Esophagus muscularis mucosa (tissue), 4 donors: ENCODE measurements at regions not wholly inside any gene's neighbourhood (a gene's known extent, or its start where the extent isn't known, plus 50 kb on each side); places are given as distances from the start of the nearest gene placed in this dataset.

ENCODE experiments used
- DNase-seq: peaks from one replicate; pipeline ENCODE4 v3.0.0-alpha.2; 2017; ENCODE audit errors: extremely low spot score
- H3K27ac ChIP-seq, 4 donors: fragments of 200-600 bp; sonication (generic); replicated peaks in 1 of 4; 1 replicate in 3 of 4; 2 replicates in 1 of 4; pipeline ENCODE4 v1.5.1; 2016 to 2019; ENCODE audit warnings: mild to moderate bottlenecking in 1 of 4
- H3K27me3 ChIP-seq, 4 donors: fragments of 200-600 bp; sonication (generic); one replicate each; pipeline versions ENCODE4 v1.5.1 to v1.6.0; 2016 to 2019
- H3K36me3 ChIP-seq, 4 donors: fragments of 200-600 bp; sonication (generic); one replicate each; pipeline ENCODE4 v1.5.1; 2016 to 2019
- H3K4me1 ChIP-seq, 4 donors: fragments of 200-600 bp; sonication (generic); one replicate each; pipeline ENCODE4 v1.5.1; 2016 to 2019
- H3K4me3 ChIP-seq, 4 donors: fragments of 200-600 bp; sonication (generic); 1 replicate in 2 of 4; 2 replicates in 2 of 4; pipeline ENCODE4 v1.5.1; 2016 to 2019; ENCODE audit warnings: mild to moderate bottlenecking in 4 of 4, moderate library complexity in 1 of 4
- H3K9me3 ChIP-seq, 4 donors: fragments of 200-600 bp; sonication (generic); 1 replicate in 3 of 4; 2 replicates in 1 of 4; pipeline ENCODE4 v1.5.1; 2016 to 2019
- CTCF ChIP-seq, 3 experiments: fragments of 200-600 bp in 2 of 3; fragments of 450-650 bp in 1 of 3; sonication (generic) in 2 of 3; IDR thresholded peaks; one replicate each; pipeline ENCODE4 v1.5.1; 2017 to 2019; ENCODE audit warnings: antibody characterized with exemption in 3 of 3, mild to moderate bottlenecking in 2 of 3, moderate library complexity in 1 of 3
- EP300 ChIP-seq: sonication (generic); formaldehyde crosslinking; IDR thresholded peaks from one replicate; pipeline ENCODE4 v1.6.1; 2017; ENCODE audit warnings: antibody characterized with exemption
- POLR2A ChIP-seq: fragments of 450-650 bp; IDR thresholded peaks from one replicate; pipeline ENCODE4 v1.6.1; 2017; ENCODE audit warnings: antibody characterized with exemption, moderate library complexity, mild to moderate bottlenecking, low read depth
- POLR2AphosphoS5 ChIP-seq, 2 donors: sonication (generic); formaldehyde crosslinking; IDR thresholded peaks; one replicate each; pipeline ENCODE4 v1.6.1; 2017; ENCODE audit warnings: antibody characterized with exemption in 2 of 2
- WGBS: methylation state at CpG from one replicate; pipeline ENCODE4 v1.1.5; 2018; 5-methylcytosine and 5-hydroxymethylcytosine counted together
- intact Hi-C: fragments of 100-400 bp; cut with DNase I; formaldehyde crosslinking; loops from one replicate; pipeline ENCODE4 v1.15.1; 2023

GRCh38 chr6:6729971-6730370, 141.5 kb downstream of the LY86 start:
- 89% methylated on average over 1 of the region's 1 CpG for WGBS
- Histone ChIP-seq H3K36me3 (no peaks in the 10 kb centered on the region), H3K4me3 (no peak overlapping the region), H3K27me3 (peaks cover 0 to 8% (median 0%) of the 10 kb centered on the region in 4 donors), H3K4me1 (peaks cover 5 to 8% (median 7%) of the 10 kb centered on the region in 4 donors), H3K27ac (no peak overlapping the region), H3K9me3 (no peaks in the 10 kb centered on the region)
- DNase-seq = no peak
- intact Hi-C loops = loop anchor here (10.0 kb wide), 1 partner anchor 375 kb away; the partner anchor contains the start of gene RREB1
- no peak for TF ChIP-seq CTCF (IDR thresholded peaks at IDR 0.05)
- no peak for TF ChIP-seq POLR2AphosphoS5 (IDR thresholded peaks at IDR 0.05)
- TF ChIP-seq POLR2A = no peak
- no peak for TF ChIP-seq EP300

DNA sequence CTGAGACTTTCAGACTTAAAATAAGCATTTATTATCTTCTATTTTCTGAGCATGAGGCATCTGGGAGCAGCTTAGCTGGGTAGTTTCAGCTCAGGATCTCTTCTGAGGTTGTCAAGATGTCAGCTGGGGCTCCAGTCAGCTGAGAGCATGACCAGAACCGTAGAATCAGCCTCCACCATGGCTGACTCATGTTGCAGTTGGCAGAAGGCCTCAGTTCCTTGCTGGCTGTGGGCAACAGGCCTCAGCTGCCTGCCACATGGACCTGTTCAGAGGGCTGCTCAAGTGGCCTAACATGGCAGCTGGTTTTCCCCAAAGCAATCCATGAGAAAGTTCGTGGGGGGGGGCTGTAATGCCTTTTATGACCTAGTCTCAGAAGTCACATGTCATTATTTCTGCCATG, 142.3 kb downstream of the LY86 start:
- Histone ChIP-seq H3K4me1 (no peaks in the 10 kb centered on the region), H3K4me3 (no peak overlapping the region), H3K27ac (no peak overlapping the region), H3K27me3 (peaks cover 0 to 10% (median 0%) of the 10 kb centered on the region in 4 donors), H3K36me3 (no peaks in the 10 kb centered on the region), H3K9me3 (no peaks in the 10 kb centered on the region)
- no peak for DNase-seq
- no peak for TF ChIP-seq CTCF (IDR thresholded peaks at IDR 0.05)
- no peak for TF ChIP-seq EP300
- no peak for TF ChIP-seq POLR2A
- TF ChIP-seq POLR2AphosphoS5 (IDR thresholded peaks at IDR 0.05) = no peak
- WGBS = 26% methylated on average over 2 of the region's 2 CpGs
- intact Hi-C loops = no loop called here

GRCh38 chr6:6734479-6735465, 146.3 kb downstream of the LY86 start:
- no peaks in the 10 kb centered on the region for H3K36me3 ChIP-seq
- H3K4me3 ChIP-seq = no peak overlapping the region
- no peaks in the 10 kb centered on the region for H3K9me3 ChIP-seq
- peaks cover 0 to 9% (median 5%) of the 10 kb centered on the region in 4 donors for H3K4me1 ChIP-seq
- 70% methylated on average over 16 of the region's 16 CpGs for WGBS
- TF ChIP-seq EP300 (no peak), POLR2A (no peak), POLR2AphosphoS5 (IDR thresholded peaks at IDR 0.05) (no peak), CTCF (IDR thresholded peaks at IDR 0.05) (no peak)
- intact Hi-C loops = no loop called here
- no peak for DNase-seq
- H3K27ac ChIP-seq = no peak overlapping the region
- peaks cover 0 to 40% (median 0%) of the 10 kb centered on the region in 4 donors for H3K27me3 ChIP-seq

GRCh38 chr6:6736791-6737654, 148.5 kb downstream of the LY86 start:
- Histone ChIP-seq H3K4me3 (peak overlapping the region; percentile 13 to 33 (median 20)), H3K9me3 (no peaks in the 10 kb centered on the region), H3K27me3 (peaks cover 0 to 40% (median 0%) of the 10 kb centered on the region in 4 donors), H3K36me3 (no peaks in the 10 kb centered on the region), H3K4me1 (peaks cover 0 to 15% (median 5%) of the 10 kb centered on the region in 4 donors), H3K27ac (no peak overlapping the region)
- 72% methylated on average over 28 of the region's 34 CpGs for WGBS
- DNase-seq = no peak
- TF ChIP-seq POLR2A = no peak
- TF ChIP-seq CTCF (IDR thresholded peaks at IDR 0.05) = no peak
- no peak for TF ChIP-seq POLR2AphosphoS5 (IDR thresholded peaks at IDR 0.05)
- TF ChIP-seq EP300 = no peak
- intact Hi-C loops = no loop called here
